ENCODE measurements at regions not wholly inside any gene's neighbourhood (a gene's known extent, or its start where the extent isn't known, plus 50 kb on each side); places are given as distances from the start of the nearest gene placed in this dataset.

DNA sequence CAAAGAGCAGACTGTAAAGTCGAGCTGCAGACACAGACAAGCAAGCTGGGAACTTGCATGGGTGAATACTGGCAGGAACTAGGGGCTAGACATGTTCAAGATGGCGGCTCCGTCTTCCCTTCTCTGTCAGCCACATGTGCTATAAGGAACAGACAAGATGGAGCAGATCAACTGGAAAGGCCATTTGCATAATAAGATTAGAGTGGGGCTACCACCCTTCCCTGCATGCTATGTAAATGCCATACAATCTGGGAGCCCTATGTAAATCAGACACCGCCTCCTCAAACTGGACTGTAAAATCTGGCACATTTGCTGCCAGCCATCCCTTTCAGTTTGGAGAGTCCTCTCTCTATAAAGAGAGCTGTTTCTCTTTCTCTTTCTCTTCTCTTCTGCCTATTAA is 640.1 kb upstream of the CDH8 start:
- TF ChIP-seq CEBPB (IDR thresholded peaks at IDR 0.05): no peak
- TF ChIP-seq TAF1 (IDR thresholded peaks at IDR 0.05; ENCODE audit: low read depth): no peak
- TF ChIP-seq EP300 (IDR thresholded peaks at IDR 0.05; ENCODE audit: borderline replicate concordance): no peak
- TF ChIP-seq CREB1 (IDR thresholded peaks at IDR 0.05; ENCODE audit: low read depth): no peak
- no peak for TF ChIP-seq RAD21 (IDR thresholded peaks at IDR 0.05; ENCODE audit: low read depth)
- no peak for TF ChIP-seq NFIC (IDR thresholded peaks at IDR 0.05)
- TF ChIP-seq, protein P1, sequence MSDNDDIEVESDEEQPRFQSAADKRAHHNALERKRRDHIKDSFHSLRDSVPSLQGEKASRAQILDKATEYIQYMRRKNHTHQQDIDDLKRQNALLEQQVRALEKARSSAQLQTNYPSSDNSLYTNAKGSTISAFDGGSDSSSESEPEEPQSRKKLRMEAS (IDR thresholded peaks at IDR 0.05): no peak
- TF ChIP-seq YY1 (IDR thresholded peaks at IDR 0.05; ENCODE audit: low read depth): no peak
- TF ChIP-seq EGR1 (IDR thresholded peaks at IDR 0.05): no peak
- no peak for TF ChIP-seq FOXM1 (IDR thresholded peaks at IDR 0.05; ENCODE audit: borderline replicate concordance, low read depth)
- no peak for TF ChIP-seq TCF12 (IDR thresholded peaks at IDR 0.05; ENCODE audit: low read depth)
- no peak for TF ChIP-seq USF1 (IDR thresholded peaks at IDR 0.05)
- TF ChIP-seq, protein P2, sequence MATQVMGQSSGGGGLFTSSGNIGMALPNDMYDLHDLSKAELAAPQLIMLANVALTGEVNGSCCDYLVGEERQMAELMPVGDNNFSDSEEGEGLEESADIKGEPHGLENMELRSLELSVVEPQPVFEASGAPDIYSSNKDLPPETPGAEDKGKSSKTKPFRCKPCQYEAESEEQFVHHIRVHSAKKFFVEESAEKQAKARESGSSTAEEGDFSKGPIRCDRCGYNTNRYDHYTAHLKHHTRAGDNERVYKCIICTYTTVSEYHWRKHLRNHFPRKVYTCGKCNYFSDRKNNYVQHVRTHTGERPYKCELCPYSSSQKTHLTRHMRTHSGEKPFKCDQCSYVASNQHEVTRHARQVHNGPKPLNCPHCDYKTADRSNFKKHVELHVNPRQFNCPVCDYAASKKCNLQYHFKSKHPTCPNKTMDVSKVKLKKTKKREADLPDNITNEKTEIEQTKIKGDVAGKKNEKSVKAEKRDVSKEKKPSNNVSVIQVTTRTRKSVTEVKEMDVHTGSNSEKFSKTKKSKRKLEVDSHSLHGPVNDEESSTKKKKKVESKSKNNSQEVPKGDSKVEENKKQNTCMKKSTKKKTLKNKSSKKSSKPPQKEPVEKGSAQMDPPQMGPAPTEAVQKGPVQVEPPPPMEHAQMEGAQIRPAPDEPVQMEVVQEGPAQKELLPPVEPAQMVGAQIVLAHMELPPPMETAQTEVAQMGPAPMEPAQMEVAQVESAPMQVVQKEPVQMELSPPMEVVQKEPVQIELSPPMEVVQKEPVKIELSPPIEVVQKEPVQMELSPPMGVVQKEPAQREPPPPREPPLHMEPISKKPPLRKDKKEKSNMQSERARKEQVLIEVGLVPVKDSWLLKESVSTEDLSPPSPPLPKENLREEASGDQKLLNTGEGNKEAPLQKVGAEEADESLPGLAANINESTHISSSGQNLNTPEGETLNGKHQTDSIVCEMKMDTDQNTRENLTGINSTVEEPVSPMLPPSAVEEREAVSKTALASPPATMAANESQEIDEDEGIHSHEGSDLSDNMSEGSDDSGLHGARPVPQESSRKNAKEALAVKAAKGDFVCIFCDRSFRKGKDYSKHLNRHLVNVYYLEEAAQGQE (IDR thresholded peaks at IDR 0.05; ENCODE audit: low read depth): no peak
- no peak for TF ChIP-seq TEAD4 (IDR thresholded peaks at IDR 0.05)
- no peak for TF ChIP-seq ZBTB7A (IDR thresholded peaks at IDR 0.05; ENCODE audit: low read depth)

GRCh38 chr16:62665269-62665668 is 629.0 kb upstream of the CDH8 start:
- TF ChIP-seq USF1 (IDR thresholded peaks at IDR 0.05) (no peak), NFIC (IDR thresholded peaks at IDR 0.05) (no peak), CEBPB (IDR thresholded peaks at IDR 0.05) (no peak), TEAD4 (IDR thresholded peaks at IDR 0.05) (no peak), RAD21 (IDR thresholded peaks at IDR 0.05; ENCODE audit: low read depth) (no peak), EGR1 (IDR thresholded peaks at IDR 0.05) (no peak), EP300 (IDR thresholded peaks at IDR 0.05; ENCODE audit: borderline replicate concordance) (no peak), FOXM1 (IDR thresholded peaks at IDR 0.05; ENCODE audit: borderline replicate concordance, low read depth) (no peak), YY1 (IDR thresholded peaks at IDR 0.05; ENCODE audit: low read depth) (no peak), TCF12 (IDR thresholded peaks at IDR 0.05; ENCODE audit: low read depth) (no peak), ZBTB7A (IDR thresholded peaks at IDR 0.05; ENCODE audit: low read depth) (no peak), CREB1 (IDR thresholded peaks at IDR 0.05; ENCODE audit: low read depth) (no peak), TAF1 (IDR thresholded peaks at IDR 0.05; ENCODE audit: low read depth) (no peak)
- TF ChIP-seq, protein P1 (IDR thresholded peaks at IDR 0.05): no peak
- TF ChIP-seq, protein P2 (IDR thresholded peaks at IDR 0.05; ENCODE audit: low read depth): no peak

- TF ChIP-seq NFIC (IDR thresholded peaks at IDR 0.05) (no peak), CREB1 (IDR thresholded peaks at IDR 0.05; ENCODE audit: low read depth) (no peak), CEBPB (IDR thresholded peaks at IDR 0.05) (no peak), FOXM1 (IDR thresholded peaks at IDR 0.05; ENCODE audit: borderline replicate concordance, low read depth) (no peak), TAF1 (IDR thresholded peaks at IDR 0.05; ENCODE audit: low read depth) (no peak), RAD21 (IDR thresholded peaks at IDR 0.05; ENCODE audit: low read depth) (no peak), EP300 (IDR thresholded peaks at IDR 0.05; ENCODE audit: borderline replicate concordance) (no peak), TCF12 (IDR thresholded peaks at IDR 0.05; ENCODE audit: low read depth) (no peak), USF1 (IDR thresholded peaks at IDR 0.05) (no peak), TEAD4 (IDR thresholded peaks at IDR 0.05) (no peak), YY1 (IDR thresholded peaks at IDR 0.05; ENCODE audit: low read depth) (no peak), EGR1 (IDR thresholded peaks at IDR 0.05) (no peak), ZBTB7A (IDR thresholded peaks at IDR 0.05; ENCODE audit: low read depth) (no peak)
- TF ChIP-seq, protein P1 (IDR thresholded peaks at IDR 0.05): no peak
- TF ChIP-seq, protein P2 (IDR thresholded peaks at IDR 0.05; ENCODE audit: low read depth): no peak
Measured at GRCh38 chr16:62664566-62664965, 628.3 kb upstream of the CDH8 start.
